Caco-2 (cell line): ENCODE measurements at regions not wholly inside any gene's neighbourhood (a gene's known extent, or its start where the extent isn't known, plus 50 kb on each side); places are given as distances from the start of the nearest gene placed in this dataset.

Source experiments
- BruUV-seq: library from RNA; stranded (reverse); fragments of 400-500 nt; replicated peaks from 2 replicates; lab custom pipeline; 2021; lab: Mats Ljungman, UMichigan
- CTCF ChIA-PET: fragments of 300-600 bp; sonication (Branson Sonifier 250); formaldehyde crosslinking; loops from one replicate; lab custom pipeline; 2022; ENCODE audit warnings: antibody characterized with exemption; lab: Charles Lee
- POLR2A ChIA-PET: fragments of 300-600 bp; sonication (Branson Sonifier 250); formaldehyde crosslinking; loops from one replicate; lab custom pipeline; 2022; ENCODE audit warnings: antibody characterized with exemption; lab: Charles Lee
- DNase-seq, 2 experiments: peaks; one replicate each; pipeline versions ENCODE4 v3.0.0 to v3.0.0-alpha.2; 2020 to 2022
- H3K27me3 ChIP-seq: replicated peaks from 2 replicates; pipeline ENCODE4 v1.6.0; 2011; ENCODE audit warnings: low read length; ENCODE audit not compliant: control insufficient read depth, insufficient read depth
- H3K36me3 ChIP-seq: 2 replicates; pipeline ENCODE4 v1.5.1; 2011; ENCODE audit warnings: low read length; ENCODE audit not compliant: control insufficient read depth, insufficient read depth
- H3K4me1 ChIP-seq: fragments of 250-450 bp; sonication (Bioruptor Pico); 2 replicates; pipeline ENCODE4 v1.5.1; 2020; ENCODE audit warnings: mild to moderate bottlenecking
- H3K4me3 ChIP-seq: 2 replicates; pipeline ENCODE4 v1.5.1; 2011; ENCODE audit warnings: low read depth, mild to moderate bottlenecking, control low read depth, low read length
- H3K9me3 ChIP-seq: fragments of 250-450 bp; sonication (Bioruptor Pico); 2 replicates; pipeline ENCODE4 v1.5.1; 2020; ENCODE audit warnings: mild to moderate bottlenecking, moderate library complexity
- H3K27ac Mint-ChIP-seq: one replicate; pipeline ENCODE4 v1.8.0; 2022; ENCODE audit warnings: mixed read lengths; ENCODE audit not compliant: unreplicated experiment
- H3K27me3 Mint-ChIP-seq: one replicate; pipeline ENCODE4 v1.8.0; 2022; ENCODE audit warnings: mixed read lengths; ENCODE audit not compliant: insufficient read depth, unreplicated experiment
- H3K36me3 Mint-ChIP-seq: one replicate; pipeline ENCODE4 v1.8.0; 2022; ENCODE audit warnings: mild to moderate bottlenecking, mixed read lengths; ENCODE audit not compliant: insufficient read depth, unreplicated experiment
- H3K4me1 Mint-ChIP-seq: one replicate; pipeline ENCODE4 v1.8.0; 2022; ENCODE audit warnings: low read depth, mixed read lengths; ENCODE audit not compliant: unreplicated experiment
- H3K4me3 Mint-ChIP-seq: one replicate; pipeline ENCODE4 v1.8.0; 2022; ENCODE audit warnings: mild to moderate bottlenecking, moderate library complexity, mixed read lengths; ENCODE audit not compliant: unreplicated experiment
- H3K9me3 Mint-ChIP-seq: one replicate; pipeline ENCODE4 v1.8.0; 2022; ENCODE audit warnings: mixed read lengths; ENCODE audit not compliant: unreplicated experiment
- intact Hi-C: fragments of 100-400 bp; cut with micrococcal nuclease; formaldehyde crosslinking; loops from one replicate; pipeline ENCODE4 v1.10.0; 2022; ENCODE audit not compliant: unreplicated experiment
- TF ChIP-seq, protein P1 (sequence below), 2 experiments: fragments of 200-600 bp in 1 of 2; IDR thresholded peaks; 1 replicate in 1 of 2; 2 replicates in 1 of 2; pipeline versions ENCODE4 v1.5.1 to v1.8.0; 2011 to 2022; ENCODE audit warnings: antibody characterized with exemption in 1 of 2, control low read depth in 1 of 2, inconsistent platforms in 1 of 2, low read depth in 1 of 2, low read length in 1 of 2, mild to moderate bottlenecking in 1 of 2, moderate library complexity in 1 of 2; ENCODE audit not compliant: insufficient read depth in 1 of 2, severe bottlenecking in 1 of 2, unreplicated experiment in 1 of 2

DNA sequence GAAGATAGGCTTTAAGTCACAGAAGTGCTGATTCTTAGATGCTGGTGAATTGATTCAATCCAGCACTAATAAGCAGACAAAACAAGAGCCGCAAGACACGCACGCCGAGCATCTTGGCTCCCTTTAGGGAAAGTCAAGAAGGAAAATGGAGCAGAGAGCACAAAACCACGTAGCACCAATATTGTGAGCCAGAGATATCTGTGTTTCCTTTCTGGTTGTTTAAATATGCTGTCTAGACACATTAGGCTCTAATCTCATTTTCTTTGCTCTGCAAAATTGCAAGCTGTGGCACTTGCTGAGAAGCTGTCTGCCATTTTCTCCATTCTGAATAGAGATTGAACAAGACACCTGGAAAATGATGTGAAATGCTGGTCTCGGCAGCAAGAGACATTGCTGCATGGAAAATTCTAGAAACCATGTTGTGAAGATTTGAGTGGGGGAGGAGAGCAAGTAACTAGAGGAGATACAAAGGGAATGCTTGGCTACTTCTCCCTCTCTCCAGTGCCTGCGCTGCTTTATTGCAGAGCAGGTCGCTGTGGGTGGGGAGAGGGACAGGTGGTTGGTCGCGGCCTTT lies 336.3 kb downstream of the MED10 start:
- Mint-ChIP-seq H3K4me1 (no peaks in the 10 kb centered on the region), H3K36me3 (no peaks in the 10 kb centered on the region), H3K27ac (no peak overlapping the region), H3K27me3 (peaks cover 10% of the 10 kb centered on the region), H3K9me3 (no peaks in the 10 kb centered on the region), H3K4me3 (no peak overlapping the region)
- Histone ChIP-seq H3K4me3 (no peak overlapping the region), H3K36me3 (no peaks in the 10 kb centered on the region), H3K4me1 (no peaks in the 10 kb centered on the region), H3K27me3 (no peaks in the 10 kb centered on the region), H3K9me3 (no peaks in the 10 kb centered on the region)
- intact Hi-C loops = no loop called here
- no TSS peak for BruUV-seq
- DNase-seq = no peak
- ChIA-PET CTCF (no interaction called here), POLR2A (no interaction called here)
- TF ChIP-seq, protein P1, sequence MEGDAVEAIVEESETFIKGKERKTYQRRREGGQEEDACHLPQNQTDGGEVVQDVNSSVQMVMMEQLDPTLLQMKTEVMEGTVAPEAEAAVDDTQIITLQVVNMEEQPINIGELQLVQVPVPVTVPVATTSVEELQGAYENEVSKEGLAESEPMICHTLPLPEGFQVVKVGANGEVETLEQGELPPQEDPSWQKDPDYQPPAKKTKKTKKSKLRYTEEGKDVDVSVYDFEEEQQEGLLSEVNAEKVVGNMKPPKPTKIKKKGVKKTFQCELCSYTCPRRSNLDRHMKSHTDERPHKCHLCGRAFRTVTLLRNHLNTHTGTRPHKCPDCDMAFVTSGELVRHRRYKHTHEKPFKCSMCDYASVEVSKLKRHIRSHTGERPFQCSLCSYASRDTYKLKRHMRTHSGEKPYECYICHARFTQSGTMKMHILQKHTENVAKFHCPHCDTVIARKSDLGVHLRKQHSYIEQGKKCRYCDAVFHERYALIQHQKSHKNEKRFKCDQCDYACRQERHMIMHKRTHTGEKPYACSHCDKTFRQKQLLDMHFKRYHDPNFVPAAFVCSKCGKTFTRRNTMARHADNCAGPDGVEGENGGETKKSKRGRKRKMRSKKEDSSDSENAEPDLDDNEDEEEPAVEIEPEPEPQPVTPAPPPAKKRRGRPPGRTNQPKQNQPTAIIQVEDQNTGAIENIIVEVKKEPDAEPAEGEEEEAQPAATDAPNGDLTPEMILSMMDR (IDR thresholded peaks at IDR 0.05; ENCODE audit: insufficient read depth in 1 of 2, low read depth in 1 of 2, low read length in 1 of 2, severe bottlenecking in 1 of 2, unreplicated experiment in 1 of 2) = no peak

DNA sequence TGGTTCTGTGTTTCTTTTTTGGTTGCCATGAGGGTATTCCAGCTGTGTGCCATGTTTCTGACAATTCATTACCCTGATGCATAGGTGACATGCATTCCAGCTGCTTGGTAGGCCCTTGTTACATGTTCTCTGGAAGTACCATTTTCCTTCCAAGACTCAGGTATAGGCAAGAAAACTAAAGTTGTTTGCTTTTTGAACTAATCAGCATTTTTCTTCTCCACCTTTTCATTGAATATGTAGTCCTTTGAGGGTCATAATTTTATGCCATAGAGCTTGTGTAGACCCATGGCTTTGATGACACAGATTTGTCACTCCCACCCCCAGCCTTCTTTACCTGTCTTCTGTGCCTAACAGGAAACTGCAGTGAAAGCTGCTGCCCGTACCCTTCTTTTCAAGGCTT lies 339.2 kb downstream of the MED10 start:
- Mint-ChIP-seq H3K27ac (no peak overlapping the region), H3K36me3 (no peaks in the 10 kb centered on the region), H3K27me3 (peaks cover 12% of the 10 kb centered on the region), H3K4me3 (no peak overlapping the region), H3K9me3 (no peaks in the 10 kb centered on the region), H3K4me1 (no peaks in the 10 kb centered on the region)
- CTCF ChIA-PET = no interaction called here
- POLR2A ChIA-PET = no interaction called here
- Histone ChIP-seq H3K36me3 (no peaks in the 10 kb centered on the region), H3K4me3 (no peak overlapping the region), H3K27me3 (no peaks in the 10 kb centered on the region), H3K9me3 (no peaks in the 10 kb centered on the region), H3K4me1 (no peaks in the 10 kb centered on the region)
- no TSS peak for BruUV-seq
- intact Hi-C loops = no loop called here
- DNase-seq = no peak
- TF ChIP-seq, protein P1 (IDR thresholded peaks at IDR 0.05; ENCODE audit: insufficient read depth in 1 of 2, low read depth in 1 of 2, low read length in 1 of 2, severe bottlenecking in 1 of 2, unreplicated experiment in 1 of 2) = no peak

DNA sequence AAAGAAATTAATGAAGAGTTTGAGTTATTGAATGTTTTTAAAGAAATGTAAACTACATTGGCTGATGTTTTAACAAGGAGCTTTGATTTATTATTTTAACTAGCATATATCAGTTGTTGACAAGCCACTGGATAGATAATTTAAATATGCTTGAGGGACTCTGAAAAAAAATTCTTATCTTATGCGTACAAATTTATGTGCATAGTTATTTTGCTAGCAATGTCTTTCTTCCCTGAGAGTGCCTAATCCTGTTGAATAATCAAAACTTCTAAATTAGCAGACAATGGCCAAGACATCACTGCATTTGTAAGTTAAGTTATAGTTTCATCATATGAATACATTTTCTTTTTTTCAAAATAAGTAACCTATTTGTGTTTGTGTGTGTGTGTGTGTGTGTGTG lies 342.3 kb downstream of the MED10 start:
- ChIA-PET POLR2A (no interaction called here), CTCF (no interaction called here)
- no peak overlapping the region for H3K4me3 ChIP-seq
- intact Hi-C loops = no loop called here
- H3K4me1 ChIP-seq = no peaks in the 10 kb centered on the region
- no peaks in the 10 kb centered on the region for H3K36me3 ChIP-seq
- no TSS peak for BruUV-seq
- Mint-ChIP-seq H3K4me1 (no peaks in the 10 kb centered on the region), H3K9me3 (peaks cover 15% of the 10 kb centered on the region), H3K36me3 (no peaks in the 10 kb centered on the region), H3K27me3 (peaks cover 2% of the 10 kb centered on the region), H3K4me3 (no peak overlapping the region), H3K27ac (no peak overlapping the region)
- no peaks in the 10 kb centered on the region for H3K27me3 ChIP-seq
- H3K9me3 ChIP-seq = no peaks in the 10 kb centered on the region
- no peak for DNase-seq
- TF ChIP-seq, protein P1 (IDR thresholded peaks at IDR 0.05; ENCODE audit: insufficient read depth in 1 of 2, low read depth in 1 of 2, low read length in 1 of 2, severe bottlenecking in 1 of 2, unreplicated experiment in 1 of 2) = no peak
